Uterus (tissue), 2 donors: ENCODE measurements at regions not wholly inside any gene's neighbourhood (a gene's known extent, or its start where the extent isn't known, plus 50 kb on each side); places are given as distances from the start of the nearest gene placed in this dataset.
"Not testable (repeated sequence)": the region's sequence is repeated elsewhere in the genome, so short reads cannot be mapped to it uniquely, and the experiment has no call there.

Source experiments
- CTCF ChIP-seq, 4 experiments: fragments of 200-600 bp in 2 of 4; fragments of 450-650 bp in 2 of 4; sonication (generic) in 2 of 4; IDR thresholded peaks; one replicate each; pipeline ENCODE4 v1.5.1; 2016 to 2019; ENCODE audit warnings: antibody characterized with exemption in 4 of 4, mild to moderate bottlenecking in 2 of 4, moderate library complexity in 1 of 4
- POLR2A ChIP-seq, 2 donors: fragments of 450-650 bp; IDR thresholded peaks; one replicate each; pipeline ENCODE4 v1.6.1; 2016; ENCODE audit warnings: antibody characterized with exemption in 2 of 2, mild to moderate bottlenecking in 1 of 2, moderate library complexity in 1 of 2

GRCh38 chr4:23961395-23961794, 71.5 kb upstream of the PPARGC1A start:
- TF ChIP-seq POLR2A, CTCF (IDR thresholded peaks at IDR 0.05): not testable (repeated sequence)
